GM12892 (cell line): ENCODE measurements at regions not wholly inside any gene's neighbourhood (a gene's known extent, or its start where the extent isn't known, plus 50 kb on each side); places are given as distances from the start of the nearest gene placed in this dataset.

Source experiments
- DNase-seq: peaks from one replicate; pipeline ENCODE4 v3.0.0; 2011; ENCODE audit not compliant: insufficient read length
- FAIRE-seq: peaks from 2 replicates; lab custom pipeline; 2011; peaks lifted over from hg19 to GRCh38; lab: Jason Lieb, UNC
- POLR2A ChIP-seq: IDR thresholded peaks from 2 replicates; pipeline ENCODE4 v1.6.1; 2011; ENCODE audit warnings: low read depth, low read length, control low read depth
- POLR2AphosphoS5 ChIP-seq: IDR thresholded peaks from 2 replicates; pipeline ENCODE4 v1.6.1; 2011; ENCODE audit warnings: low read depth, low read length, control low read depth
- TAF1 ChIP-seq: IDR thresholded peaks from 2 replicates; pipeline ENCODE4 v1.6.1; 2011; ENCODE audit warnings: low read depth, mild to moderate bottlenecking, control low read depth, low read length, borderline replicate concordance

- DNase-seq, result no peak
- FAIRE-seq, result no peak
- TF ChIP-seq POLR2AphosphoS5 (no peak), TAF1 (no peak)
These were observed 245.9 kb upstream of the GIMD1 start for GRCh38 chr4:106614441-106614840.

GRCh38 chr4:106609917-106610316 is 241.3 kb upstream of the GIMD1 start:
- TF ChIP-seq POLR2AphosphoS5, result no peak
- no peak for TF ChIP-seq POLR2A
- no peak for TF ChIP-seq TAF1
- no peak for DNase-seq
- FAIRE-seq, result no peak

- FAIRE-seq, result no peak
- no peak for DNase-seq
- TF ChIP-seq POLR2A, result no peak
- TF ChIP-seq POLR2AphosphoS5, result no peak
- no peak for TF ChIP-seq TAF1
These were observed 239.0 kb upstream of the GIMD1 start for GRCh38 chr4:106607558-106607957.

- no peak for DNase-seq
- FAIRE-seq, result no peak
- TF ChIP-seq POLR2AphosphoS5 (no peak), TAF1 (no peak), POLR2A (no peak)
These were observed 235.9 kb upstream of the GIMD1 start for GRCh38 chr4:106604319-106605051.

GRCh38 chr4:106603471-106603870 is 234.9 kb upstream of the GIMD1 start:
- DNase-seq (no peak), FAIRE-seq (no peak)
- no peak for TF ChIP-seq POLR2A

GRCh38 chr4:106602711-106603110 is 234.1 kb upstream of the GIMD1 start:
- no peak for TF ChIP-seq POLR2A
- no peak for TF ChIP-seq TAF1
- no peak for TF ChIP-seq POLR2AphosphoS5
- no peak for FAIRE-seq
- DNase-seq, result no peak

GRCh38 chr4:106601519-106601918 is 232.9 kb upstream of the GIMD1 start:
- no peak for TF ChIP-seq POLR2A
- TF ChIP-seq TAF1, result no peak
- no peak for TF ChIP-seq POLR2AphosphoS5
- no peak for FAIRE-seq

GRCh38 chr4:106595906-106596305 is 227.3 kb upstream of the GIMD1 start:
- no peak for FAIRE-seq
- DNase-seq, result no peak
- no peak for TF ChIP-seq POLR2A
- no peak for TF ChIP-seq POLR2AphosphoS5
- TF ChIP-seq TAF1, result no peak

More at GRCh38 chr4:106601519-106601918, 232.9 kb upstream of the GIMD1 start:
- DNase-seq, result no peak

GRCh38 chr4:106594291-106594952 is 225.8 kb upstream of the GIMD1 start:
- FAIRE-seq, result no peak
- DNase-seq, result no peak
- TF ChIP-seq POLR2AphosphoS5 (no peak), TAF1 (no peak), POLR2A (no peak)

GRCh38 chr4:106588891-106589290 is 220.3 kb upstream of the GIMD1 start:
- no peak for TF ChIP-seq POLR2AphosphoS5
- no peak for TF ChIP-seq TAF1
- no peak for TF ChIP-seq POLR2A

GRCh38 chr4:106587558-106587957 is 219.0 kb upstream of the GIMD1 start:
- FAIRE-seq (no peak), DNase-seq (no peak)
- TF ChIP-seq POLR2AphosphoS5 (no peak), TAF1 (no peak), POLR2A (no peak)

More at GRCh38 chr4:106588891-106589290, 220.3 kb upstream of the GIMD1 start:
- no peak for FAIRE-seq
- no peak for DNase-seq

GRCh38 chr4:106585915-106586349 is 217.4 kb upstream of the GIMD1 start:
- no peak for TF ChIP-seq POLR2A
- TF ChIP-seq TAF1, result no peak
- no peak for TF ChIP-seq POLR2AphosphoS5
- FAIRE-seq (no peak), DNase-seq (no peak)
